Tibial nerve (tissue), 4 donors: ENCODE measurements at regions not wholly inside any gene's neighbourhood (a gene's known extent, or its start where the extent isn't known, plus 50 kb on each side); places are given as distances from the start of the nearest gene placed in this dataset.

Source experiments
- DNase-seq, 2 donors: peaks; one replicate each; pipeline ENCODE4 v3.0.0-alpha.2; 2019; ENCODE audit warnings: low spot score in 2 of 2
- H3K27ac ChIP-seq, 4 donors: fragments of 200-600 bp; sonication (generic) in 3 of 4; one replicate each; pipeline ENCODE4 v1.5.1; 2017 to 2019; ENCODE audit warnings: mild to moderate bottlenecking in 1 of 4
- H3K27me3 ChIP-seq, 2 donors: fragments of 200-600 bp; sonication (generic) in 1 of 2; one replicate each; pipeline versions ENCODE4 v1.5.1 to v1.6.0; 2017 to 2019
- H3K36me3 ChIP-seq, 3 donors: fragments of 200-600 bp; sonication (generic); one replicate each; pipeline ENCODE4 v1.5.1; 2018 to 2019
- H3K4me1 ChIP-seq, 4 donors: fragments of 200-600 bp; sonication (generic) in 3 of 4; one replicate each; pipeline ENCODE4 v1.5.1; 2017 to 2019
- H3K4me3 ChIP-seq, 4 donors: fragments of 200-600 bp; sonication (generic) in 3 of 4; one replicate each; pipeline ENCODE4 v1.5.1; 2017 to 2019; ENCODE audit warnings: mild to moderate bottlenecking in 1 of 4, moderate library complexity in 1 of 4
- H3K9me3 ChIP-seq, 4 donors: fragments of 200-600 bp; sonication (generic) in 3 of 4; one replicate each; pipeline ENCODE4 v1.5.1; 2017 to 2019
- EP300 ChIP-seq, 2 donors: sonication (generic); formaldehyde crosslinking; IDR thresholded peaks; one replicate each; pipeline ENCODE4 v1.6.1; 2017; ENCODE audit warnings: antibody characterized with exemption in 2 of 2, mild to moderate bottlenecking in 1 of 2
- POLR2A ChIP-seq, 2 donors: fragments of 450-650 bp; IDR thresholded peaks; one replicate each; pipeline ENCODE4 v1.6.1; 2017; ENCODE audit warnings: antibody characterized with exemption in 2 of 2, mild to moderate bottlenecking in 2 of 2, moderate library complexity in 2 of 2
- WGBS, 2 donors: methylation state at CpG; one replicate each; pipeline ENCODE4 v1.1.5; 2018; 5-methylcytosine and 5-hydroxymethylcytosine counted together
- TF ChIP-seq, protein P1 (sequence below), 5 experiments: fragments of 200-600 bp in 3 of 5; fragments of 450-650 bp in 2 of 5; sonication (generic) in 3 of 5; IDR thresholded peaks; one replicate each; pipeline ENCODE4 v1.5.1; 2016 to 2019; ENCODE audit warnings: antibody characterized with exemption in 5 of 5, mild to moderate bottlenecking in 3 of 5, moderate library complexity in 2 of 5

DNA sequence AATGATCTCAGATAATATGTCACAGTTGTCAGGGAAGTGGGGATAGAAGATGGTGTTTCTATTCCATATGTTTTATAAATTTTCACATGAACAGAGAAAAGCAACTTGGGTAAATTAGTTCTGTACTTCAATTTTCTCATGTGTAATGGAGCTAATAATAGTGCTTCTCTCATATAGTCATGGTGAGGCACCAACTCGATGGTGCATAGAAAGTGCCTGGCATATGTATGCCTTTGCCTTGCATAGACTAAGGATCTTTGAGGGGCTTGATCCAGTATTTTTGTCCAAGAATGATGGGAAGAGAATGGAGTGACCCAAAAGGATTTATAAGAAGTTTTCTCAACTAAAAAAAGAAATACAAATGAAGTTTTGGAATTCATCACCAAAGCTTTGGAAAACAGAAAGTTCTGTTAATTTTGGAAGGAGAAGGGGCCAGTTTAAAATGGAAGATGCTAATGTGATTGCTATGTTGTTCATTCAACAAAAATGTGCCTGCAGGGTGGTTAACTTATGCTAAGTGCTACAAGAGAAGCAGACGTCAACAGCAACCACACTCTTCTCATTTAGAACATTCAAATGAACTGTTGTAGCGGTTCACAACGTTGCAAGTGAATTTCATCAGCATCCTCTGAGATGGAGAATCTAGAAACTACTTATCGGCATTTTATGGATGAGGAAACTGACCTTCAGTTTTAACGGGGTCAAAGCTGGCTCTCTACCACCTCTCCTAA, 86.1 kb downstream of the RTP4 start:
- TF ChIP-seq EP300 (IDR thresholded peaks at IDR 0.05) (no peak), POLR2A (IDR thresholded peaks at IDR 0.05) (no peak)
- 64 to 67% methylated on average over 6 of the region's 6 CpGs for WGBS, 2 donors
- Histone ChIP-seq H3K27ac (no peak overlapping the region), H3K4me1 (no peaks in the 10 kb centered on the region), H3K4me3 (no peak overlapping the region), H3K27me3 (no peaks in the 10 kb centered on the region), H3K36me3 (no peaks in the 10 kb centered on the region), H3K9me3 (no peaks in the 10 kb centered on the region)
- DNase-seq, result no peak

DNA sequence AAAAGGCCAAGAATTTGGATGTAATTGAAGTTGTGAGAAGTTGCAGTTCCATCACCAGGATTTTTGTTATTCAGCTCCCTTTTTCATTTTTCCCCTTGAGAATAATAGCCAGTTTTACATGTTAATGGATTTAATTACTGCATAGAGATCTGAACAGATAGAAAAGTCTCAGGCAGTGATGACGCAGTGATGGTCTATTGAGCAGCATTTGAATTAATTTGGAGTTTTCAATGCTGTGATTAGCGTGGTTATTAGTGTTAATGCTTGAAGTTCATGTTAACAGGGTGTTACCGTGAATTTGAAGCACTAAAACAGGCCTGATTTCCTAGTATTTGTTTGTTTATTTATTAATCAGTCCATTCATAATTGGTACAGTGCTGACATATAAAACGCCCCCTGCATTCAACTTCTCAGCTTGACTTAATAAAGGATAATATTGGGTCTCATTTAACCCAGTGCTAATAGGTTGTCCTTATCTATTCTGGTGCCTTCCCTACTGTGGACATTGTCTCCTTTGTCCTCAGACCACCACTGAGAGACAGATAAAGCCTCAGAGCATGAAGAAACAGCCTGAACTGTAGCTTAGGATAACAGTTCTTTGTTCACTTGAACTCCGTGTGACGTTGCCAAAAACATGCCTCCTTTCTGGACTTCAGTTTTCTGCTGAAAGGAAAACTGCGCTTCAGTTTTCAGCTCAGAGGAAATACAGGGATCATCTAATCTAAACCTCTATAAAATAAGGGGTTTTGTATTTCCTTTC, 82.4 kb downstream of the RTP4 start:
- Histone ChIP-seq H3K27me3 (no peaks in the 10 kb centered on the region), H3K4me1 (no peaks in the 10 kb centered on the region), H3K9me3 (no peaks in the 10 kb centered on the region), H3K36me3 (no peaks in the 10 kb centered on the region), H3K4me3 (no peak overlapping the region), H3K27ac (no peak overlapping the region)
- WGBS, 2 donors, result 49% methylated on average over 7 of the region's 7 CpGs
- no peak for TF ChIP-seq POLR2A (IDR thresholded peaks at IDR 0.05)
- no peak for TF ChIP-seq EP300 (IDR thresholded peaks at IDR 0.05)
- TF ChIP-seq, protein P1, sequence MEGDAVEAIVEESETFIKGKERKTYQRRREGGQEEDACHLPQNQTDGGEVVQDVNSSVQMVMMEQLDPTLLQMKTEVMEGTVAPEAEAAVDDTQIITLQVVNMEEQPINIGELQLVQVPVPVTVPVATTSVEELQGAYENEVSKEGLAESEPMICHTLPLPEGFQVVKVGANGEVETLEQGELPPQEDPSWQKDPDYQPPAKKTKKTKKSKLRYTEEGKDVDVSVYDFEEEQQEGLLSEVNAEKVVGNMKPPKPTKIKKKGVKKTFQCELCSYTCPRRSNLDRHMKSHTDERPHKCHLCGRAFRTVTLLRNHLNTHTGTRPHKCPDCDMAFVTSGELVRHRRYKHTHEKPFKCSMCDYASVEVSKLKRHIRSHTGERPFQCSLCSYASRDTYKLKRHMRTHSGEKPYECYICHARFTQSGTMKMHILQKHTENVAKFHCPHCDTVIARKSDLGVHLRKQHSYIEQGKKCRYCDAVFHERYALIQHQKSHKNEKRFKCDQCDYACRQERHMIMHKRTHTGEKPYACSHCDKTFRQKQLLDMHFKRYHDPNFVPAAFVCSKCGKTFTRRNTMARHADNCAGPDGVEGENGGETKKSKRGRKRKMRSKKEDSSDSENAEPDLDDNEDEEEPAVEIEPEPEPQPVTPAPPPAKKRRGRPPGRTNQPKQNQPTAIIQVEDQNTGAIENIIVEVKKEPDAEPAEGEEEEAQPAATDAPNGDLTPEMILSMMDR (IDR thresholded peaks at IDR 0.05), result no peak
- DNase-seq, result no peak

DNA sequence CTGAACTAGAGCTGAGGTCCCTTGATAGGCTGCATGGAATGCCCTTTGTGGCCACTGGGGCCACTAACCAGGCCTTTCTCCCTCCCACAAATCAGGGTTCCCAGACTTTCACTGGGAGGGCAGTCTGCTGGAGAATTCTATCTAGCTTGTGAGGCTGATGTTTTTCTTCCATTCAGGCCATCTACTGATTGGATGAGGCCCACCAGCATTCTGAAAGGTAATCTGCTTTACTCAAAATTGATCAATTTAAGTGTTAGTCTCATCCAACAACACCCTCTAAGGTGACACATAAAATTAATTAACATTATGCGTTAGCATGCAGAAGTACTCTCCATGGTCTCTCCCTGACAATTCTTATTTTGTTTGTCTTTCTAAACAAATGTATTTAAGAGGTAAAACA, 80.5 kb downstream of the RTP4 start:
- no peaks in the 10 kb centered on the region for H3K4me1 ChIP-seq
- H3K27ac ChIP-seq, result no peak overlapping the region
- H3K27me3 ChIP-seq, result no peaks in the 10 kb centered on the region
- no peak overlapping the region for H3K4me3 ChIP-seq
- TF ChIP-seq POLR2A (IDR thresholded peaks at IDR 0.05) (no peak), EP300 (IDR thresholded peaks at IDR 0.05) (no peak)
- TF ChIP-seq, protein P1 (IDR thresholded peaks at IDR 0.05), result no peak
- WGBS, 2 donors, result 97 to 98% methylated on average over 1 of the region's 1 CpG
- H3K36me3 ChIP-seq, result no peaks in the 10 kb centered on the region
- H3K9me3 ChIP-seq, result no peaks in the 10 kb centered on the region
- no peak for DNase-seq

DNA sequence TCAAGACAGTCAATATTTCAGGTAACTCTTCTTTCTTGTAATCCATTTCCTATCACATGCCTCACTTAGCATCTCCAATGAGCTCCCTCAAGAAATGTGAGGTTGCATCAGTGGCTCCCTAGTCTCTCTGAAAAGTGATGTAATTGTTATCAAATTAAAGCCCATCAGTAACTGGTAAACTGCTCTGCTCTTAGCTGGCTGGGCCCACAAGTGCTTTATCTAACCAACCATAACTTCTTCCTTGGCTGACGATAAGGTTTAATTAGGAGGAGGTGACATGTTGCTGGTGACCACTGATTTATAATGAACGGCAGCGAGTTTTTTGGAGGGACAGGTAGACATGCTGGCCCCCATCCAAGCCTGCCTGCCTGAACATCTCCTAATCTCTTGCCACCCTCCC, 79.6 kb downstream of the RTP4 start:
- H3K9me3 ChIP-seq, result no peaks in the 10 kb centered on the region
- H3K4me3 ChIP-seq, result no peak overlapping the region
- no peak overlapping the region for H3K27ac ChIP-seq
- WGBS, 2 donors, result 94 to 97% methylated on average over 3 of the region's 3 CpGs
- no peak for TF ChIP-seq POLR2A (IDR thresholded peaks at IDR 0.05)
- TF ChIP-seq, protein P1 (IDR thresholded peaks at IDR 0.05), result no peak
- no peak for TF ChIP-seq EP300 (IDR thresholded peaks at IDR 0.05)
- no peak for DNase-seq
- H3K4me1 ChIP-seq, result no peaks in the 10 kb centered on the region
- H3K36me3 ChIP-seq, result no peaks in the 10 kb centered on the region
- H3K27me3 ChIP-seq, result no peaks in the 10 kb centered on the region

DNA sequence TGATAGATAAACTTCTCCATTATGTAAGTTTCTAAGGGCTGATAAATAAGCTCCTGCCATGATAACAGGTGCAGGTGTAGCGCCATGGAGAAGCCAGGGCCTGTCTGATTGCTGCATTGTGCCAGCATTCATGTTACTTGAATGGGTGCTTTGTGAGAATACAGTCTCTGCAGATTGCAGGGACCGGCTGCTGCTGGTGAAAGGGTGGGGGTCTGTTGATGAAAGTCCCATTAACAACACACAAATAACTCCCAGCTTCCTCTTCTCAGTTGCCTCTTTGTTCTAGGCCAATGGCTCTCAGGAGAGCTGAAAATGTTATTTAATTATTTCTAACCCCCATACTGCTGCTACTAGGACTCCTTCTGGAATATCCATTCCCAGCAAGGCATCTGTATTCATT, 77.2 kb downstream of the RTP4 start:
- Histone ChIP-seq H3K36me3 (no peaks in the 10 kb centered on the region), H3K27ac (no peak overlapping the region), H3K4me3 (no peak overlapping the region), H3K9me3 (no peaks in the 10 kb centered on the region), H3K4me1 (no peaks in the 10 kb centered on the region), H3K27me3 (no peaks in the 10 kb centered on the region)
- WGBS, 2 donors, result 45 to 56% methylated on average over 2 of the region's 2 CpGs
- TF ChIP-seq POLR2A (IDR thresholded peaks at IDR 0.05) (no peak), EP300 (IDR thresholded peaks at IDR 0.05) (no peak)
- TF ChIP-seq, protein P1 (IDR thresholded peaks at IDR 0.05), result no peak
- no peak for DNase-seq
